ENCODE measurements at regions not wholly inside any gene's neighbourhood (a gene's known extent, or its start where the extent isn't known, plus 50 kb on each side); places are given as distances from the start of the nearest gene placed in this dataset.

DNA sequence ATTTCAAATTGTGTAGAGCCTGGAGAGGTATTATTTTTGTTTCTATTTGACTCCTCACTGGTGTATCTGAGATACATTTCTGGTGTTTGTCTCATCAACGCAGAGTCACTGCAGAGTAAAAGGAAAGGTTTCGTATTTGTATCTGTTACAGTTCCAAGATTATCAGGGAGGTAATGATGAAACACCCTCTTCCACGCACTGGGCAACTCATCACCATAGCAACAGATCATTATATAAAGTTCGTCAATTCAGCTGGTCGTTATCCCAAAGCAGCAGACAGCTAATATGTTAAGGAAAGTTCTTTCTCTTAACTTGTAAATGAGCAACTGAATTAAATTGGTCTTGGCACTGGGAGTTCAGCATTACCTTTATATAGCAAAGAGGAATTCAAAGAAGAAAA, 513.5 kb downstream of the MTRR start:
- TF ChIP-seq, protein P1, sequence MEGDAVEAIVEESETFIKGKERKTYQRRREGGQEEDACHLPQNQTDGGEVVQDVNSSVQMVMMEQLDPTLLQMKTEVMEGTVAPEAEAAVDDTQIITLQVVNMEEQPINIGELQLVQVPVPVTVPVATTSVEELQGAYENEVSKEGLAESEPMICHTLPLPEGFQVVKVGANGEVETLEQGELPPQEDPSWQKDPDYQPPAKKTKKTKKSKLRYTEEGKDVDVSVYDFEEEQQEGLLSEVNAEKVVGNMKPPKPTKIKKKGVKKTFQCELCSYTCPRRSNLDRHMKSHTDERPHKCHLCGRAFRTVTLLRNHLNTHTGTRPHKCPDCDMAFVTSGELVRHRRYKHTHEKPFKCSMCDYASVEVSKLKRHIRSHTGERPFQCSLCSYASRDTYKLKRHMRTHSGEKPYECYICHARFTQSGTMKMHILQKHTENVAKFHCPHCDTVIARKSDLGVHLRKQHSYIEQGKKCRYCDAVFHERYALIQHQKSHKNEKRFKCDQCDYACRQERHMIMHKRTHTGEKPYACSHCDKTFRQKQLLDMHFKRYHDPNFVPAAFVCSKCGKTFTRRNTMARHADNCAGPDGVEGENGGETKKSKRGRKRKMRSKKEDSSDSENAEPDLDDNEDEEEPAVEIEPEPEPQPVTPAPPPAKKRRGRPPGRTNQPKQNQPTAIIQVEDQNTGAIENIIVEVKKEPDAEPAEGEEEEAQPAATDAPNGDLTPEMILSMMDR (IDR thresholded peaks at IDR 0.05; ENCODE audit: low read length), result no peak
- TF ChIP-seq EZH2 (IDR thresholded peaks at IDR 0.05; ENCODE audit: borderline replicate concordance, low read length), result no peak

All from OCI-LY1 (cell line).